GM06990 (cell line): ENCODE measurements at regions not wholly inside any gene's neighbourhood (a gene's known extent, or its start where the extent isn't known, plus 50 kb on each side); places are given as distances from the start of the nearest gene placed in this dataset.

Source experiments
- DNase-seq: peaks from one replicate; pipeline ENCODE4 v3.0.0-alpha.2; 2011; ENCODE audit not compliant: insufficient read length; ENCODE audit errors: extremely low read depth
- H3K27me3 ChIP-seq: replicated peaks from 2 replicates; pipeline ENCODE4 v1.6.0; 2011; ENCODE audit warnings: low read length; ENCODE audit not compliant: control insufficient read depth, insufficient read depth
- H3K36me3 ChIP-seq: 2 replicates; pipeline ENCODE4 v1.5.1; 2011; ENCODE audit warnings: low read length; ENCODE audit not compliant: control insufficient read depth, insufficient read depth
- H3K4me3 ChIP-seq: replicated peaks from 2 replicates; pipeline ENCODE4 v1.5.1; 2011; ENCODE audit warnings: low read depth, mild to moderate bottlenecking, control low read depth, low read length
- TF ChIP-seq, protein P1 (sequence below): IDR thresholded peaks from 2 replicates; pipeline ENCODE4 v1.5.1; 2011; ENCODE audit warnings: low read length, control low read depth, mild to moderate bottlenecking, inconsistent platforms; ENCODE audit not compliant: insufficient read depth, poor library complexity, severe bottlenecking

DNA sequence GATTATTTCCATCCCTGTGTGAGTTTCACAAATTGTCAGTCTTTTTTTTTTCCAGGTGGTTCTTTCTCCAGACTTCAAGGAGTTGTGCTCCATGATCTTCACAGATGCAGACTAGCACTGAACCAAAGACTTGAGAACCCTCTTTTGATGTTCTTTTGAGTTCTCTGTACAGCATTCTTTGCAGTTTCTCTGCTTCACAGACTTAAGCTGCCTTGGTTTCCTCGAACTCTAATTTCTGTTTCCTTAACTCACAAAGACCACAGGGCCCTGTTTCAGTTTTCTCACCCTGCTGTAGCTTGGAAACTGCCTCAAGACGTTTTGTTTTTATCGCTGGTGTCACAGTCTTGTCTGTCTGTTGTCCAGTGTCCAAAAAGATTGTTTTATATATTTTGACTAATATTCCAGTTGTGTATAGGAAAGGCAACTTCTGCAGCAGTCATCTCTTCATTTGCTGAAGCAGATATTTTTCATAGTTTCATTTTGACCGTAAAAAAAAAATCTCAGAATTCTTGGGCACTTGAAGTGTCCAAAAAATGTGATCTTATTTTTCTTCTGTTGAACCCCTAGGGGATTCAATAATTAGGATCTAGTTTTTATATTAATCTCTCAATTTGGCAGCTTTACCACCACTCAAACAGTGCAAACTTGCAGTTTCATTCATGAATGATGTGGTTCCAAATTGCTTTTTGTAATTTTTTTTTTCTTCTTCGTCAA lies 97.0 kb upstream of the MC4R start:
- Histone ChIP-seq H3K27me3 (no peaks in the 10 kb centered on the region), H3K4me3 (no peak overlapping the region), H3K36me3 (no peaks in the 10 kb centered on the region)
- no peak for DNase-seq
- TF ChIP-seq, protein P1, sequence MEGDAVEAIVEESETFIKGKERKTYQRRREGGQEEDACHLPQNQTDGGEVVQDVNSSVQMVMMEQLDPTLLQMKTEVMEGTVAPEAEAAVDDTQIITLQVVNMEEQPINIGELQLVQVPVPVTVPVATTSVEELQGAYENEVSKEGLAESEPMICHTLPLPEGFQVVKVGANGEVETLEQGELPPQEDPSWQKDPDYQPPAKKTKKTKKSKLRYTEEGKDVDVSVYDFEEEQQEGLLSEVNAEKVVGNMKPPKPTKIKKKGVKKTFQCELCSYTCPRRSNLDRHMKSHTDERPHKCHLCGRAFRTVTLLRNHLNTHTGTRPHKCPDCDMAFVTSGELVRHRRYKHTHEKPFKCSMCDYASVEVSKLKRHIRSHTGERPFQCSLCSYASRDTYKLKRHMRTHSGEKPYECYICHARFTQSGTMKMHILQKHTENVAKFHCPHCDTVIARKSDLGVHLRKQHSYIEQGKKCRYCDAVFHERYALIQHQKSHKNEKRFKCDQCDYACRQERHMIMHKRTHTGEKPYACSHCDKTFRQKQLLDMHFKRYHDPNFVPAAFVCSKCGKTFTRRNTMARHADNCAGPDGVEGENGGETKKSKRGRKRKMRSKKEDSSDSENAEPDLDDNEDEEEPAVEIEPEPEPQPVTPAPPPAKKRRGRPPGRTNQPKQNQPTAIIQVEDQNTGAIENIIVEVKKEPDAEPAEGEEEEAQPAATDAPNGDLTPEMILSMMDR = no peak

GRCh38 chr18:60471652-60472051 lies 99.1 kb upstream of the MC4R start:
- no peak for DNase-seq
- TF ChIP-seq, protein P1 = no peak
- no peaks in the 10 kb centered on the region for H3K36me3 ChIP-seq
- H3K4me3 ChIP-seq = no peak overlapping the region
- H3K27me3 ChIP-seq = no peaks in the 10 kb centered on the region

GRCh38 chr18:60485201-60485600 lies 112.6 kb upstream of the MC4R start:
- Histone ChIP-seq H3K36me3 (no peaks in the 10 kb centered on the region), H3K27me3 (no peaks in the 10 kb centered on the region), H3K4me3 (no peak overlapping the region)
- DNase-seq = no peak
- TF ChIP-seq, protein P1 = no peak

GRCh38 chr18:60493066-60493465 lies 120.5 kb upstream of the MC4R start:
- no peak for DNase-seq
- TF ChIP-seq, protein P1 = no peak
- no peak overlapping the region for H3K4me3 ChIP-seq
- no peaks in the 10 kb centered on the region for H3K27me3 ChIP-seq
- no peaks in the 10 kb centered on the region for H3K36me3 ChIP-seq

GRCh38 chr18:60499675-60500074 lies 127.1 kb upstream of the MC4R start:
- TF ChIP-seq, protein P1 = no peak
- Histone ChIP-seq H3K36me3 (no peaks in the 10 kb centered on the region), H3K27me3 (no peaks in the 10 kb centered on the region), H3K4me3 (no peak overlapping the region)
- DNase-seq = no peak

DNA sequence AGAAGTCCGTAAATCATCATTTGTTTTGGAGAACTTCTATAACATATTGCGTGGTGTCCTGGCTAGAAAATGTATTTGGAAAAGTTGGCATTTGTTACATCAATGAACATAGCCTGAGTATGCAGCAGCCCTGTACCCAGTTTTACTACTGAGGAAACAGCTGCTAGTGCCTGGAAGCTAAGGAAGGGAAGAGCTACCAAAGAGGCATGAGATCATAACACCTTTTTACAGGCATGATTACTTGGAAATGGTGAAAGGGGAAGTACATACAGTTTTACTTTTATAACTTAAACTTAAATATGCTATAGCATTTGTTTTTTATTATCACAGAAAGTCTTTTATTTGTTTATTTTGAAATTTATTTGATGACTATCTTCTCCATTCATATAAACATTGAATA lies 128.4 kb upstream of the MC4R start:
- Histone ChIP-seq H3K4me3 (no peak overlapping the region), H3K27me3 (no peaks in the 10 kb centered on the region), H3K36me3 (no peaks in the 10 kb centered on the region)
- no peak for DNase-seq
- TF ChIP-seq, protein P1 = no peak
